NOMO-1 (cell line): ENCODE measurements at regions not wholly inside any gene's neighbourhood (a gene's known extent, or its start where the extent isn't known, plus 50 kb on each side); places are given as distances from the start of the nearest gene placed in this dataset.
A peak's percentile ranks its signal among the peaks of the same experiment; 100 is the strongest.
"Not testable (repeated sequence)": the region's sequence is repeated elsewhere in the genome, so short reads cannot be mapped to it uniquely, and the experiment has no call there.

Experiments used
- DNase-seq, 2 experiments: peaks; one replicate each; lab custom pipeline; 2025; ENCODE audit not compliant: unreplicated experiment in 2 of 2; lab: John Stamatoyannopoulos, UW

DNA sequence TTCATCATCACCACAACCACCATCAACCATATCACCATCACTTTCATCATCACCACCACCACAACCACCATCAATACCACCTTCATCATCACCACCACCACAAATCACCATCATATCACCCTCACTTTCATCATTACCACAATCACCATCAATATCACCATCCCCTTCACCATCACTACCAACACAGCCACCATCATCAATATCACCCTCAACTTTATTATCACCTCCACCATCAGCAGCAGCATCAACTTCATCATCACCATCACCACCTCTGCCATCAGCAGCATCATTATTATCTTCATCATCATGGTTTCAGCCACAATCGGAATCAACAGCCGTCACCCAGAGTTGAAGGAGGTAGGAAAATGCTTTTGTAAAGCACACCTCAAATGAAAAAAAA is 225.7 kb upstream of the SULF2 start:
- DNase-seq, result no peak

DNA sequence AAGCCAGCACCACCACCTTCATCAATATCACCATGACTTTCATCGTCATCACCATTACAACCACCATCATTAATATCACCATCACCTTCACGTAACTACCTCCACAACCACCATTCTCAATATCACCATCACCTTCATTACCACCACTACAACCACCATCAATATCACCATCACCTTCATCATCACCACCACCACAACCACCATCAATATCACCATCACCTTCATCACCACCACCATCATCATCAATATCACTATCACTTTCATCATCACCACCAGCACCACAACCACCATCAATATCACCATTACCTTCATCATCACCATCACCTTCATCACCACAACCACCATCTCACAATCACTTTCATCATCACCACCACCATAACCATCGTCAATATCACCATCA is 225.3 kb upstream of the SULF2 start:
- DNase-seq, result no peak

DNA sequence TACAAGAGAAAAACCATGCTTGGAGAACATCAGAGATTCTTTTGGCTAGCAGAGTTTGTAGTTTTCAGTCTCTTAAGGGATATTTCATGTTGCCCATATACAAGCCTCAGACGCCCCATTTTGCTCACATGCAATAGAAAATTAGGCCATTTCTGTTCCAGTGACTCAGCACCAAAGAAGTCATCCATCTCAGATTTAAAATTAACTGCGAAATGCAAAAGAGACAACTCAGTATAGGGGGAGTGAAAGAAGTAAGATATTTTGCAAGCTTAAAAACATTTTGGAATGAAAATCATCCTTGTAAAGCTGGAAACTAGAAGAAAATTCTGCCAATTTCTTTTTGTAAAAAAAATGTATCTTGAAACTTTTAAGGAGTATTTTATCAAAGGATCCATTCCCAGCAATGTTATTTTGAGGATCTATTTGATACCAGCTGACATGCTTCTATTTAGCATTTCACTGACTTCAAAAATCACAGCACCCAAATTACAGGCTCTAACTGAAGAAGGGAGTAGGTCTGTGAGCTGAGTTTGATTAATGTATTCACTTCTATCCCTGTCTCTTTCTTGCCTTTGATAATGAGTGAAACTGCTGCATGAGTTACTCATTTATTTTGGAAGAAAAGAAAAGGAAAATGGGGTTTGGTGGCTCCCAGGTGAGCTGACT is 223.7 kb upstream of the SULF2 start:
- no peak for DNase-seq

DNA sequence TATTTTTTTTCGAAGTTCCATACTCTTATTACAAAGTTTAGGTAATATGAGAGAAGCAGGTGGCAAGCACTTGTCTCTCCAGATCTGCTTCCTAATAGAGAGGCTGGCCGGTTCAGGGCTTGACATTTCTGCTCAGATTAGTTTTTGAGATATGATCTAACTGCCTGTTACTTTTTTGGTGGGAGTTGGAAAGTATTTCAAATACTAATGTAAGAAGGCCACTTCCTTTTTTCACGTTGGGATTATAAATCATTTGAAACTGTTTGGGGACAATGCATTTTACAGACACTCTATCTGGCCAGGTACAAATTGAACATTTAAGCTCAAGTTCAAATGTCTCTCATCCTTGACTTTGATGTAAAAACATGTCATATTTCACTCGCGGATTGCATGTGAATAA is 222.1 kb upstream of the SULF2 start:
- DNase-seq, result peak; percentile 55 to 83

DNA sequence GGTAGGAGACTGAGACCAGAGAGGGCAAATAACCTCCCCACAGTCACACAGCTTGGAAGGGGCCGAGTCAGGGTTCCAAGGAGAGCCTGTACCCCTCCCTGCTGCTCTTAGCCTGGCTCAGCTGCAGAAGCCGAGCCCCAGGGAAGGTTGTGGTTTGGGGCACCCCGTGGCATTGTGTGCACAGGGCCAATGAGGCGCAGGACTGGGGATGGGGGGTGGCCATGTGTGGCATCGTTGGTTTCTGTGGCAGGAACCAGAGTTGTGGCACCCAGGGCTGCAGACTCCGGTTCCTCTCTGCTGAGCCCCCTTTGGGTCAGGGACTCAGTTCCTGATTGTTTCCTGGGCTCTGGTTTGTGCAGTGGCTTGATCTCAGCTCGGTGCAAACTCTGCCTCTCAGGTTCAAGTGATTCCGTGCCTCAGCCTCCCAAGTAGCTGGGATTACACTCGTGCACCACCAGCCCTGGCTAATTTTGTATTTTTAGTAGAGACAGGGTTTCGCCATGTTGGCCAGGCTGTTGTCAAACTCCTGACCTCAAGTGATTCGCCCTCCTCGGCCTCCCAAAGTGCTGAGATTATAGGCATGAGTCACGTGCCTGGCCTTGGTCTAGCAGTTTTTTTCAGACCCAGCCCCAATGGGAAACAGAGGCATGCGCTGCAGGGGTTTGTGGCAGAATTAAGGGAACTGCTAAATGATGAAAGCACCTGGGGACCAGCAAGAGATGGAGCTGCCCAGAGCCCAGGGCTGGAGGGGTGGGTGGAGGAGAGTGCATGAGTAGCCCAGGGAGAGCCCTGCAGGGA is 221.0 kb upstream of the SULF2 start:
- DNase-seq, result peak in 1 of 2 experiments; percentile 22

DNA sequence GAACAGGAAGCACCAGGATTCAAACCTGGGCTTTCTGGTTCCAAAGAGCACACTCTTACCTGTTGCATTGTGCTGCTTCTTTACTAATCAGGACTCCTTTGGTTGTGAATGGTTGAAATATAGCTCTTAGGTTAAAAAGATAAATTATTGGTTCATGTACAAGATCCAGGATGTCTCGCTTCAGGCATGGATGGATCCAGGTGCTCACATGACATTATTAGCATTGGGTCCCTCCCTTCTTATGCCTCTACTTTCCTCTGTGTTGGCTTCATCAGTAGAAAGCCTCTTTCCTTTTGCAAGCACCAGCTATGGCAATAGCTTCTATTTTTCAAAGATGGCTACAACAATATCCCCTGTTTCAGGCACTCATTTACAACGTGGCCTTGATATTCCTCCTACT is 217.7 kb upstream of the SULF2 start:
- no peak for DNase-seq

DNA sequence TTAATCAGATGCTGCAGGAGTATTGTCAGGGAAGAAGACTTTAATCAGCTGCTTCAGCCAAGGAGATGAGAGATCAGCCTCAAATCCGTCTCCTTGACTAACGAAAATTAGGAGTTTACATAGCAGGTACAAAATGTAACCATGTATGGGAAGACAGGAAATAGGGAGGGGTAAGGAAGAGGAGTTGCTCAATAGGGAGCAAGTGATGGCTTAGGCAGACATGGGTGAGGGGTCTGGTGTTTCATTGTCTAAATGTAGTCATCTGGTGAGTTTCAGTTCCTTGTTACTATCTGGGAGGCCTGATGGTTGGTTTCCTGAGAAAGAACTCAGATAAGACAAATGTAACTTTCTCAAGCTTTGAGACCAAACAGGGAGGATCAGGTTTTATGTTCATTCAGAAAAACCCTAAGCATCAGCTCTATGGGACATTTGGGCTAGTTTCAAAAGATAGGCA is 217.3 kb upstream of the SULF2 start:
- DNase-seq, result peak; percentile 74 to 89

DNA sequence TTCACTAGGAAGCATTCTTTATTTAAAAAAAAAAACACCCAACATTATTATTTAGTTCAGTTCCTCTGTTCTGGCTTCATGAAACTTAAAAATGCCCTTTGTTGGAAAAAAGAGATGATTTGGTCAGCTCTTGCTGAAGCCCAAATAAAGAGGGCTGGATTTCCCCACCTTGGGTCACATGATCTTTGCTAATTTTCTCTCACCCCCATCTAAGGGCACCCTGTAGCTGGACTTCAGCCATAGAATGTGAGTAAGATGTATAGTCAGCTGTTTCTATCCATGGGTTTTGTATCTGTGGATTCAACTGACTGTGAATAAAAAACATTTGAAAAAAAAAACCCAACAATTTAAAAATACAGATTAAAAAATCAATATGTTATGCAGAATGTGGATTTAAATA is 213.9 kb upstream of the SULF2 start:
- DNase-seq, result no peak

DNA sequence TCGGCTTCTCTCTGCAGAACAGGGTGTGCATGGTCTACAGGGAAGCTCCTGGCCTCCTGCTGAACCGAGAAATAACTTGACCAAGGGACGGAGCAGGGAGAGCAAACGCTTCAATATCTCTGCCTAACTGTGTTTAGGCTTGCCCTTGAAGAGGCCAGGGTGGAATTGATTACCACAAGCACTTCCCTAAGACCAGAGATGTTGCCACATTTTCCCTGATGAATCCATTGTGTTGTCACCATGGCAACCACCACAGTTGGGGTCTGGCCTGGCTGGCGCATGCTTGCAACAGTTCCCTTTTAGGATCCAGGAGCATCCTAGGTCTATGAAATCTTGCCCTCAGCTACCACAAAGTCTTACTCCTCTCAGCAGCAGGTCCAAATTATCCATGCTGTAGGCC is 213.5 kb upstream of the SULF2 start:
- peak; percentile 59 to 80 for DNase-seq

DNA sequence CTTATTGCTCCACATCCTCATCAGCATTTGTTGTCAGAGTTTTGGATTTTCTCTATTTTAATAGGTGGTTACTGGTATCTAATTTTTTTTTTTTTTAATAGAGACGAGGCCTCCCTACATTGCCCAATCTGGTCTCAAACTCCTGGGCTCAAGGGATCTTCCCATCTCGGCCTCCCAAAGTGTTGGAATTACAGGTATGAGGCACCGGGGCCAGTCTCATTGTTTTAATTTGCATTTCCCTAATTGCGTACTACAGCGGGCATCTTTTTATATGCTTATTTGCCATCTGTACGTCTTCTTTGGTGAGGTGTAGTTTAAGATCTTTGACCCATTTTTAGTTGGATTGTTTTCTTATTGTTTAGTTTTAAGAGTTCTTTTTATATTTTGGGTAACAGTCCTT is 210.4 kb upstream of the SULF2 start:
- DNase-seq, result no peak

DNA sequence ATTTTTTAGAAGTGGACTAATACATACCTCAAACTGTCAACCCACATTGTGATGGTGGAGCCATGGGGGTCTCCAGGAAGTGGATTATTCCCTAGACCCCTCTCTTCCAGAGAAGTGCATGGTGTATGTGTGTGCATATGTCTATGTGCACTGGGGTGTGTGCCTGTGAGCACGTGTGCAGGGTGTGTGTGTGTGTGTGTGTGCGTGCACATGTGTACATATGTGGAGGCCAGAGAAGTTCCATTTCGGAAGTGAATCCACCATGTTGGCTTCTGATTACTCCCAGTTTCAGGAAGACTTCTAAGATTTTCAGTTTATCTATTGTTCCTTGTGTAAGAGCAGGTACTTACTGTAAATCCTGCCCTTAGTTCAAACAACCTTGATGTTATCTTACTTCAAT is 208.5 kb upstream of the SULF2 start:
- no peak for DNase-seq

DNA sequence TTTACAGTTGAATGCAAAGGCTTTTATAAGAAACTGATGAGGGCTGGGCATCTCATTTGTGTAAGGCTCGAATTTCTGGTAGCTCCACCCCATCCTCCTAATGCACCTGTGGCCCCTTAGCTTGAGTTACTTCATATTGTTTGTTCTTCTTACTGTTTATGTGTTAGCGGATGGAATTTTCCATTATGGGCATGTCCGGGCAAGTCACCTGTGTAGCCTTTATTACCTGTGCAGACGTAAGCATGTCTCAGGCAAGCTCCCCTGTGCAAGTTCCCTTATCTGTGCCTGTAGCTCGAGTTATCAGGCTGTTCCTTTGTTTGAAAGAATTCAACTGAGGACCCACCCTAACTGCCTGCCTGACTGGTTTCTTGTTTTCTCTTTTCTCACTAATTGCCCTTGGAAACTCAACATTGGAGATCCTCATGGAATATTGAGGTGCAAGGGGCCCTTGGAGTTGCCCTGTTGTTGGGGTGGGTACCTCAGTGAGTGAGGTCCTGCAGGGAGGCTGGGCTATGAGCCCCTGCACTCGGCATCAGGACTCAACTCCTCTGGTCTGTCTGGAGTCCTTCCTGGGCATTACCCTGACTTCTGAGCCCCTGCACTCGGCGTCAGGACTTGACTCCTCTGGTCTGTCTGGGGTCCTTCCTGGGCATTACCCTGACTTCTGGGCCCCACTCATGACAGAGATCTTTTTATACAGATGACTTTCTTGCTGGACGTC is 207.9 kb upstream of the SULF2 start:
- no peak for DNase-seq

DNA sequence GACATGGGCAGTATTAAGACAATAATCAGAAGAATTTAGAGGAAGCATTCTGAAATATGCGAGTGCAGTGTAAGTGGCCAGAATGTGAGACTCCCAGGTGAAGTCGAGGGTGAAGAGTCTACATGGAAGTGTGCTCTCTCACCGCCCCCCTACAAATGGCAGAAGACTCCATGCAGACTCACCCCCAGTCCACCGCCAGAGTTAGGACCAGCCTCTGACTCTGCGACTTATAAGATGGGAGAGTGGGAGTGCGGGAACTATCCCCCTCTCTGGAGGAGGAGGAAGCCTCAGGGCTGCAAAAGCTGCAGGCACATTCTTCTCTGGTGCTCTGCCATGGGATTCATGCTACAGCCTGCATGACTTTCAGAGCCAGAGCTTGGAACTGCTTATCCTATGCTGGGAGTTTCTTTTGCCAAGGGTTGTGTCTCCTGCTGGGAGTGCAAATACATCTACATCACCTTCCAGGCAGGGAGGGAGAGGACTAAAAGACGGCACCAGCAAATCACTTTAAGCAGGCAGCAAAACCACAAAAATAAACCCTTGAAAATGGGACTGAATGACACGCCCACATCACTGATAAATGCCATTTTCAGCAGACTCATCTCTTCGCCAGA is 206.7 kb upstream of the SULF2 start:
- DNase-seq, result no peak

DNA sequence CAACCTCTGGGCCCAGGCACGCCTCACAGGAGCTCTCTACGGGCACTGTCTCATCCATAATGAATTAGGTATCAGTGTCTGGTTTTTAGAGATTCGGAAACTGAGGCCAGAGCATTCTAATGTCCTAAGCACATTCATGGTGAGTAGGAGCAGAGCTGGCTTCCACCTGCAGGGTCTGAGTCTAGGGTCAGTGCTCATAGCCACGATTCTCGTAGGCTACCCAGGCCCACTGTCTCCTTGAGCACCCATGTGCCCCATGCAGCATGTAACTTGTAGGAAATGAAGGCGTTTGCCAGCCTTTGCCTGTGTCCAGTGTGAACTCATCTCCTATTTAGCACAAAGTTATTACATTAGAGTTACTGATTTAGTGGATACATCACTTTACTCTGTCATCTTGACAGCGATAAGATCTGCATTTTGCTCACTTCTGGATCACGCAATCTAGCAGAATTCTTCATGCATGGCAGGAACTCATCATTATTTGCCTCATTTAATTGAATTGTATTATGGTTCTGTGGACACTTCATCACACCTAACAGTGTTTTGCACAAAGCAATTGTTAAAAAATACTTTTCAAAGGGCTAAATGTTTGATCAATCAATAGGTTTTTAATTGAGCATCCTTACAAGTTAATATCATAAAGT is 205.3 kb upstream of the SULF2 start:
- DNase-seq, result no peak

DNA sequence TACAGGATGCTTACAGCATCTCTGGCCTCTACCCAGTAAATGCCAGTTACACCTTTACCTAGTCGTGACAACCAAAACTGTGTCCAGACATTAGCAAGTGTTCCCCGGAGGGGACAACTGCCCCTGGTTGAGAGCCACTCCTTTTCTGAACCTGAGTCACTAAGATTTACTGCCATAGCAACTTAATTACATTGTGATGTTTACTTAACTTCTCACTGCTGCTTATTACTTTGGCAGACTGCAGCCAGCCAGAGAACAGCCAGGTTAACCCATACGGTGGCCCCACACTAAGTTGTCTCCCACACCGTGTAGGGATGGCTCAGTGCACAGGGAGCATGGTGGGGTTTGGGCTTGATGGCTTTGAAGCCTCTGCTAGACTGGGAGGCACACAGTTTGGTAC is 204.7 kb upstream of the SULF2 start:
- no peak for DNase-seq

DNA sequence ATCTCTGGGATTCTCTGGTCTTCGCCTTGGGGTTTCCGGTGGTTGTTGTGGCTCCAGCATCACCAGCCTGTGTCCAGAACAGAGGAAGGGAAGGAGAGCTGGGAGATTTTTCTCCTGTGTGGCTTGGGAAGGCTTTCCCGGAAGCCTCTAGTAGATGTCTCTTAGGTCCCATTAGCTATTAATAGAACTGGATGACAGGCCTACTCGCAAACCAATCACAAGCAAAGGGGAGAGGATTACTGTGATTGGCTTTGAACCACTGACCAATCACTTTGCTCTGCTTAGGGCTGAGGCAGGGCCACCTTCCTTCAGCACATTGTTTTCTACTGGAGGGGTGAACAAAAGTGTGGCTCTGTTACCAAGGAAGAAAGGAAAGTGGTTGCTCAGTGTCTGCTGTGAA is 203.4 kb upstream of the SULF2 start:
- no peak for DNase-seq

DNA sequence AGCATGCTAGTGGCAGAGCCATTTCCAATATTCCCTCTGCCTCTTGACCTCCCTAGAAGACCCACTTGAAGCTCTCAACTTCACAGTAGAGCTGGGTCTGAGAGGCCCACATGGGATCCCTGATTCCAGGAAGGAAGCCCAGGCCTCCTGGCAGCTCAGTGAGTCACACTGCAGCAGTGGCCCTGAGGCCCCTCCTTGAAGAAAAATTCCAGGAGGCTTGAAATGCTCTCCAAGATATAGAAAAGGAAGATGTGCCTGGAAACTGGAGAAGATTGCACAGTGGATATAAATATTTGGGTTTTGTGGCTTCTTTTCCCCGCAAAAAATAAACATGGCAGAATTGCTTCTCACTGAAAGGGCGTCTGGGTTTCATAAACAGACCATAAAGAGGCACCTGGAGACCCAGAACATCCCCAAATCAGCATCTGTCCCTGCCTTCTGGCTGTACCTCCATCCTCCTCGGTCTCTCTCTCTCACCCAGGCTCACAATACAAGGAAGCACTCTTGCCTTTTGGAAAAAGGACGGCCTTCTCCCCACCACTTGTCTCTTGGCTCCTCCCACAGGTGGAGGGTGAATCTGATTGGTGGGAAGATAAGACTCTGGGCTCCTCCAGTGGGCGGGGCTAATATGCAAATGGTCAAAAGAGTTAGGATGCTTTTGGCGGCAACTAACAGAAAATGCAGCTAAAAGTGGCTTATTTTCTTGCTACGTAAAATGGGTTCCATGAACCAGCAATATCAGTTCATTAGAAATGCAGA is 200.0 kb upstream of the SULF2 start:
- no peak for DNase-seq

DNA sequence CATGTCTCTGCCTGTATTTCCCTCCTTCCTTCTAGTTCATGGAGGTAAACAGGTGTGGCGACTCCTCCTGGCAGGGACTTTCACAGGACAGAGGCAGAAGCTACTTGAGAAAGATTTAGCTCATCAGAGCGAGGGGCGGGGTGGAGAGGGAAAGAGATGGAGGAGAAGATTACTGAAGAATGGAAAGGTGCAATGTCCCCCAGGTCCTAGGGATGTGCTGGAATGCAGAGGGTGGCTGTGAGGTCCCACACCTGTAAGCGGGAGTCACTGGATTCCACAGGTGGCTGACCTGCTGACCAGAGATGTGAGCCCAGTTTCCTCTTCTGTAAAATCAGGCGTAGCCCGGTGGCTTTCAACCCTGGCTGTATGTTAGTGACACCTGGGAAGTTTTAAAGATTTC is 199.2 kb upstream of the SULF2 start:
- DNase-seq, result no peak

DNA sequence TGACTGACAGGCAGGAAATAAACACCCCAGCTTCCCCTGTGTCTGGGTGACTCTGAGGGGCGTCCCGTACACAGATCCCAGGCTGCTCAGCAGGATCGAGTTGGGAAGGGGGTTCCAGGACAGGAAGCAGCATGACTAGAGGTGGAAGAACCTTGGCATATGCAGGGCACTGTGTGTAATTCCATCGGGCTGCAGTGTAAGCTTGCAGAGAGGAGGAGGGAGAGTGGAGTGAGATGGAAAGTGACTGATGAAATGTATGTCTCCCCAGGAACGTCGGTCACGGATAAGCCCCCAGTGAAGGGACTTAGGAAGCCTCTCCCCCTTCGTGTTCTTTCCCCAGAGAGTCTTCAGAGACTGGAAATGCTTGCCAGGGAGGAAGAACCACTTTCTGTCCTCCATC is 198.4 kb upstream of the SULF2 start:
- DNase-seq, result not testable (repeated sequence)
